Mammary epithelial cell (primary cell): ENCODE measurements at regions not wholly inside any gene's neighbourhood (a gene's known extent, or its start where the extent isn't known, plus 50 kb on each side); places are given as distances from the start of the nearest gene placed in this dataset.

Source experiments
- EZH2 ChIP-seq: IDR thresholded peaks from 2 replicates; pipeline ENCODE4 v1.6.1; 2012; ENCODE audit warnings: low read length, inconsistent platforms, borderline replicate concordance
- TF ChIP-seq, protein P1 (sequence below), 2 donors: IDR thresholded peaks in 1 of 2; conservative IDR thresholded peaks in 1 of 2; 2 replicates each; pipeline ENCODE4 v1.5.1; 2011 to 2012; ENCODE audit warnings: inconsistent platforms in 2 of 2, low read length in 2 of 2, mild to moderate bottlenecking in 2 of 2, control low read depth in 1 of 2, low read depth in 1 of 2; ENCODE audit not compliant: insufficient read depth in 1 of 2; ENCODE audit errors: extremely low read depth in 1 of 2

DNA sequence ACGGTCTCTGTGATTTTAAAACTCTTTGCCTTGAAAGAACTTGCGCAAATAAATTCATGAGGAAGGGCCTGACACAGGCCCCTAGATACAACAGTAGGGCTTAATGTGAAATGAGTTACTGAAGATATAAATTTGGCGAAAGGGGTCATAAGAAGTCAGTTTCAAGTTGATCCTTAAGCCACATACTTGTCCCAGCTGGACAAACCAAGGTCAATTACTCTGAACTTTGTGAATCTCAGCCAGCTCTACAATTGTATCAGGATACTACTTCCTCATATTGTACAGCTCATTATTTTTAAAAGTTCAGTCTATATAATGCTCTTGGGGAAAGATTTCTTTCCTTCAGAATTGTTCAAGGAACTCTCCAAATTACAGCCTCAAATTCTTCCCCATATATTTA, 432.8 kb downstream of the METTL4 start:
- TF ChIP-seq, protein P1, sequence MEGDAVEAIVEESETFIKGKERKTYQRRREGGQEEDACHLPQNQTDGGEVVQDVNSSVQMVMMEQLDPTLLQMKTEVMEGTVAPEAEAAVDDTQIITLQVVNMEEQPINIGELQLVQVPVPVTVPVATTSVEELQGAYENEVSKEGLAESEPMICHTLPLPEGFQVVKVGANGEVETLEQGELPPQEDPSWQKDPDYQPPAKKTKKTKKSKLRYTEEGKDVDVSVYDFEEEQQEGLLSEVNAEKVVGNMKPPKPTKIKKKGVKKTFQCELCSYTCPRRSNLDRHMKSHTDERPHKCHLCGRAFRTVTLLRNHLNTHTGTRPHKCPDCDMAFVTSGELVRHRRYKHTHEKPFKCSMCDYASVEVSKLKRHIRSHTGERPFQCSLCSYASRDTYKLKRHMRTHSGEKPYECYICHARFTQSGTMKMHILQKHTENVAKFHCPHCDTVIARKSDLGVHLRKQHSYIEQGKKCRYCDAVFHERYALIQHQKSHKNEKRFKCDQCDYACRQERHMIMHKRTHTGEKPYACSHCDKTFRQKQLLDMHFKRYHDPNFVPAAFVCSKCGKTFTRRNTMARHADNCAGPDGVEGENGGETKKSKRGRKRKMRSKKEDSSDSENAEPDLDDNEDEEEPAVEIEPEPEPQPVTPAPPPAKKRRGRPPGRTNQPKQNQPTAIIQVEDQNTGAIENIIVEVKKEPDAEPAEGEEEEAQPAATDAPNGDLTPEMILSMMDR (conservative IDR thresholded peaks at IDR 0.05 in 1 of 2, IDR thresholded peaks at IDR 0.05 in 1 of 2; ENCODE audit: extremely low read depth in 1 of 2, insufficient read depth in 1 of 2, low read depth in 1 of 2, low read length in 2 of 2): no peak
- no peak for TF ChIP-seq EZH2
